PC-3 (cell line): ENCODE measurements at regions not wholly inside any gene's neighbourhood (a gene's known extent, or its start where the extent isn't known, plus 50 kb on each side); places are given as distances from the start of the nearest gene placed in this dataset.

Experiments
- CTCF ChIP-seq: fragments of 300-600 bp; sonication (generic); conservative IDR thresholded peaks from 2 replicates; pipeline ENCODE4 v1.5.1; 2017; ENCODE audit warnings: antibody characterized with exemption, low read depth, mild to moderate bottlenecking, low read length
- EZH2phosphoT487 ChIP-seq: fragments of 300-600 bp; sonication (generic); IDR thresholded peaks from 2 replicates; pipeline ENCODE4 v1.6.1; 2018; ENCODE audit warnings: mild to moderate bottlenecking, antibody characterized with exemption, low read length, borderline replicate concordance

- TF ChIP-seq EZH2phosphoT487 (no peak), CTCF (no peak)
Measured at GRCh38 chr11:39972461-39972860, 1487.0 kb downstream of the LRRC4C start.
